Iris pigment epithelial cell (primary cell): ENCODE measurements at regions not wholly inside any gene's neighbourhood (a gene's known extent, or its start where the extent isn't known, plus 50 kb on each side); places are given as distances from the start of the nearest gene placed in this dataset.

Experiments
- DNase-seq: peaks from one replicate; pipeline ENCODE4 v3.0.0-alpha.2; 2011; ENCODE audit warnings: low read depth

DNA sequence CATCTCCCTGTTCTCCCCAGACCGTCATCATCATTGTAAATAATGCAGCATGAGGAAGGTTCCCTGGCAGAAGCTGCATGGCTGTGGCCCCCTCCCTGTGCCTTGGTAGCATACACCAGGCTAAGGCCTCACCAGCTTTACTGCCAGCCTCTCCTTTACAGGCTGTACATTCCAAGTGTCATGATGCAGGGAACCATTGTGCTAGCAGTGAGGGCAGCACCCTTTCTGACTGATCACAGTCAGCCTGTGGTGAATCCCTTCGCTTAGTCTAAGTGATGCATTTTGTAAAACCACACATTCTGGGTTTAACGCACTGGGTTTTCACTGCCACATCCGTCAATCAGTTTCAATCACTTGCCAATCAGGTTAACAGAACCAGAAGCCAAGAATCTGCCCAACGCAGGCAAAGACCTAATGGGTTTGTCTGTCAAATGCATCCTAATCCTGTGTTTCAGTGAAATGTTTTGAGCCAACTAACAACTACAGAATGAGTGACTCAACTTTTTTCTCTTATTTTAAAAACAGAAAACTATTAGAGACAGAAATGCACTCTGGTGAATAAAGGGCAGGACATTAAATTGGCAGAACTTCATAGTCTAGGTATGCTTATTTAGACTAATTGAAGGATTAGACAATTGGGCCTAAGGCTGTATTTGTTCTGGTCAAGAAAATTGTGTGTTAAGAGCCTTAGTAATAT lies 225.9 kb upstream of the DPH6 start:
- DNase-seq = no peak

DNA sequence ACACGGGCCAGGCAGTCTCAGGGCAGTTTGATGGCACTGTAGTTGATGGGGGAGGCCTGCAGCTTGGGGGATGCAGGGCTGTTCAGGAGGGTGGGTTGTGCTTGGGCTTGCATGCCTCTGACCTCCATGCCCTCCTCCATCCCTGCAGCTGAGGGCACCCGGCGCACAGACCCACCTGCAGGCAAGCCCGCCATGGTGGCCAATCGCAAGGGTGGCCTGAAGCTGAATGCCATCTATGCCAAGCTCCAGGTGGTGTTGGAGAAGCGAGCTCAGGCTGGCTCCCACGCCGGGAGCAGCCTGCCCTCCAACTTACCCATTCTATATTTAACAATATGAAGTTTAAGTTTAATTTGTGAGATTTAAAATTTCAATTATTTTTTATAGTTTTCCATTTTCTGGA lies 228.7 kb upstream of the DPH6 start:
- DNase-seq = no peak

DNA sequence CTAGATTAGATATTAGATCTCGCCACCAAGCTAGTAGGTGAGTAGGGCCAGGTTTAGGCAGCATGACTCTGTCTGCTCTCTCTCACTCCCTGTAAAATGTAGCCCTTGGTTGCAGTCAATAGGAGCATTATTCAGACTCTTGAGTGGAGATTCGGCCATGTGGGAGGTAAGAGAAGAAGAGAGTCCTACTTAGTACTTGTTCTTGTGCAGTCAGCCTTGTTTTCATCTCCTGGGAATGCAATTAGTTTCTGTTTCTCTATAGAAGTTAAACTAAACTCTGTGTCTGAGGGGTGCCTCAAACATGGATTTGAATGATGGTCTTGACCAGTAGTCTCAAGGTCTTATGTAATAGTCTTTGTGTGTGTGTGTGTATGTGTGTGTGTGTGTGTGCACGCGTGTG lies 229.5 kb upstream of the DPH6 start:
- no peak for DNase-seq

- no peak for DNase-seq
These were observed 231.1 kb upstream of the DPH6 start for GRCh38 chr15:35777061-35777460.

- no peak for DNase-seq
These were observed 237.2 kb upstream of the DPH6 start for GRCh38 chr15:35783203-35783602.

DNA sequence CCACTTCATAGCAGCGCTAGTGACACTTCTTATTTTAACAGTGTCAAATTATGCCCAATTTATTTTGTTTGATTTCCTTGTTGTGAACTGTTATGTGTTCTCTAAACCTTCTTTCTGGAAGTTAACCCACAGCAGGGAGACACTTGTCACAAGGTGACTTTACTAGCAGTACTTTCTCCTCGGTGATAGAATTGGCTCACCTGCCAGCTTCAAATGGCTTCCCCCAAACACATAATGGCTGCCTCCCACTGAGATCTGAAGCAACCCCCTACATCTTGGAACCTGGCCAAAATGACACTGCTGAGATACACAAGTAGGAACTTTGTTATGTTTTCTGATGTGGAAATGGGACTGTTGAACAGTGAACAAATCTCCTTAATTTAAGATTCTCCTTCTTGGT lies 238.8 kb upstream of the DPH6 start:
- DNase-seq = peak; percentile 14

DNA sequence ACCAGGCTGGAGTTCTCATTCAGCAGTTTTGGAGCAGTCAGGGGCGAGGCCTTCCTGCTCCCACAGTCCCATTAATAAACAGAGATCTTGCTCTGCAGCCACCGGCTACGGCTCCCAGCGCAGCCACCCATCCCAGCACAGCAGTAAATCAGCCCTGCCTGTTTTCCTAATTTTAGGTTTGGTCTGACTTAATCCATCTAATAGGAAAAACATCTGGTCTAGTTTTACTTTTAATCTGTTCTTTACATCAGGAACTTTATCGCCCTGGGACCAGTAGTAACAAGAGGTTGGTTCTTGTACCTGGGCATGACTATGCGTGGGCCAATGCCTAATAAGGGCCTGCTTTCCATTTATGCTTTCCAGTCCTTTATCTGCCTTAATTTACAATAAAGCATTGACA lies 264.0 kb upstream of the DPH6 start:
- no peak for DNase-seq

DNA sequence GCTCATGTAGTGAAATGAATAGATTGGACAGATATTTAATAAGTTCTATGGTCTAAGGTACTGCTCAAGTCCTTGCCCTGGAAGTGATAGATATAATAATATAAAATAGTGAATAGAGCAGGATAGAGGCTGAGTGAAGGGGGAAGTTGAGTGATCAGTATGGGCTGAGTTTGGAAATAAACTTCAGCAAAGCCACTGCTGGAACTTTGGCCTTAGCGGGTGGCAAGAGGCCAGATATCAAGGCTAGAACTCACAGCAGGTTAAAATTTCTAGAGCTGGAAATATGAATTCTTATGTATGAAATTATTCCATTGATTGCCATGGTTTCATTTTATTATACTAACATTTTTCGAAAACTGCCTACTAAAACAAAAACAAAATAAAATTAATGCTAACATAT lies 267.6 kb upstream of the DPH6 start:
- DNase-seq = no peak

DNA sequence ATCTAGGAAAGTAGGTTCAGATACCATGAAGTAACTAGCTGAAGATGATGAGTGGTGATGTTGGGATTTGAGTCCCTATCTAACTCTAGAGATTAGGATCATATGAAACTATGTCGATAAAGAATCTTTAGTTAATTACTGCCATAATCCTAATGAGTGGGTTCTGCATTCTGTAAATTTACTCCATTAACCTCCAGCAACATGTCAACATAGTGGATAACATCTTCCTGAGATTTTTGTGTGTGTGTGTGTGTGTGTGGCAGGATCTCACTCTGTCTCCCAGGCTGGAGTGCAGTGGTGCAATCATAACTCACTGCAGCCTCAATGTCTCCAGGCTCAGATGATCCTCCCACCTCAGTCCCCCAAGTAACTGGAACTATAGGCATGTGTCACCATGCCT lies 272.9 kb upstream of the DPH6 start:
- DNase-seq = no peak

DNA sequence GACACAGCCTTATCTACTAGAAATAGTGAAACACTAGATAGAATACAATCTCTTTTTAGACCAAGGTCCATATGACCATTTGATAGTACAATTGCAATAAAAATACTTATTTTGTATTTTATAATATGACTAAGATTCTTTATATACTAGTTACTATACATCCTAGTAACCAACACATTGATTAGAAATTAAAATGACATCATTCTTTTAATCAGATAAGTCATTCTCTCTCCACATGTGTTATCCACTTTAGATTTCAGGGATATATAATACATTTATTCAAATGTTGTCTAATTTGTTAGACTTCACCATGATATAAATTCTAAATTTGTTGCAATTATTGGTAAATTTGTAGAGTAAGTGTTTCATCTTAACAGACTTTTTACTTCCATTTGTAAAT lies 276.2 kb upstream of the DPH6 start:
- no peak for DNase-seq

- peak; percentile 60 for DNase-seq
These were observed 281.2 kb upstream of the DPH6 start for GRCh38 chr15:35827141-35827540.

DNA sequence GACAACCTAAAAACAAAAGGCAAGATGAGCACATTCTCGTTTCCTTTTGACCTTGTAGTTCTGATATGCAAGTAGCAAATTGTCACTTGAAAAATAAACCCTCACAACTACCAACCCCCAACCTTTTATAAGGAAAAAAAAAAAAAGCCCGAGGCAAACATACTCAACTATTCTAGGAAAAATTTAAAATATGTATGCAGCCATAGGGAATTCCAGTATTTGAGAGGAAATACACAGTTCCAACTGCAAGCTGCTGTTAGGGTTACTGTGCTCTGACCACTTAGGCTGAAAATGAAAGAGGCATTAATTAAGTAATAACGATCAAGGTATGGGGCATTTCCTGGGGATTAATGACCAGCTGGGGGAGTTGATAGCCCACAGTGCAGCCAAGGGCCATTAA lies 281.9 kb upstream of the DPH6 start:
- peak; percentile 9 for DNase-seq

DNA sequence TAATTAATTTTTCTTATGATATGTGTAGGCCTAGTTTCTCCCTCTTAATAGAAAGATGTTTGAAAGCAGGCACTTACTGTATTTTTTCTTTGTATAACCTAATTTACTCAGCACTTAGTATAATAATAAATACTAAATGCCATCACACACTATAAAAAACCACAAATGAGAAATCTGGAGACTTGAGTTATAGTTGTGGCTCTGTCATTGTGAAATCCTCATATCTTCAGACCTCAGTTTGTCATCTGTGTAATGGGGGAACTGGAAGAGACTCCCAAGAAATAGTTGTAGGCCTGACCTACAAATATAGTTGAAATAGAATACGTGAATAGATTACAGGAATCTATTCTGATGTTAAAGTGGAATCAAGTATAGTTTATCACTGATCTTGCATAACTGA lies 287.6 kb upstream of the DPH6 start:
- no peak for DNase-seq

DNA sequence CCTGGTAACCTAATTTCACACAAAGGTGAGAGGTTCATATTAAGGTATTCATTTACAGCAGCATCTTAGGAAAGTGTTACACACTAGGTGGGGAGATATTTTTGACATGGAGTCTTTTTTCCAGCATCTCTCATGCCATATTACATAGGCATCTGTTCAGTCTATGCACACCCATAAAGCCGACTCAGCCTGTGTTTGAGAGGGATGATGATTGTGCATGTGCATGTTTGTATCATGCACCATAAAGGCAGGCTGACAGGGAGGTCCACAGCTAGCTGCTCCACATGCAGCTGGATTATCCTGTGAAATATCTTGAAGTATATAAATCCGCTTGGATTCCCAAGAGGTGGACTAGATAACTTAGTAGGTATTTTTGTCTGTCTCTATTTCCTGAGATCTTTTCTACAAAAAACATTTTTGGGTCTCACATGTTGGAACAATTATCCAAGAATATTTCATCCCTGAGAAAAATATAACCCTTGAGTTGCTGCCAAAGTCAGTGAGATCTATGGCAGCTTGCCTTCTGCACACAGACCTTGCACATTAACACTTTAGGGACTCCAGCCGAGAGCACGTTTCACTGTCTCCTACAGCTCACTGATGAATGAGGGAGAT lies 288.4 kb upstream of the DPH6 start:
- no peak for DNase-seq

DNA sequence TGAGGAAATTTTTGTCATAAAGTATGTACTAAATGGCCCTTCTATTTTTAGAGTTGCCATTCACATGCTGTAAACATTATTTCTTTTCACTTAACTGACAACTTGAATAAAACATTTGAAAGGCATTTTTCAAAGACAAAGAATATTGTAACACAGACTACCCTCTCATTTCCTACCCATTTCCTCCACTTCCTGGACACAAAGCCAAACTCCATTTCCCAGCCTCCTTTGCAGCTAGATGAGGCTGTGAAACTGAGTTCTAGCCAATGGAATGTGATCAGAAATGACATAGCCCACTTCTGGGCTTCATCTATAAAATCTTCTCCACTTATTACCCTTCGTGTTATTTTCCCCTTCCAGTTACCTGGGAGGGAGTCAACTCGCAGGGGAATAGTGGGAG lies 288.9 kb upstream of the DPH6 start:
- DNase-seq = no peak

GRCh38 chr15:35838424-35839111 lies 292.6 kb upstream of the DPH6 start:
- no peak for DNase-seq

- no peak for DNase-seq
These were observed 296.7 kb upstream of the DPH6 start for GRCh38 chr15:35842631-35843030.

GRCh38 chr15:35843498-35843897 lies 297.5 kb upstream of the DPH6 start:
- no peak for DNase-seq

DNA sequence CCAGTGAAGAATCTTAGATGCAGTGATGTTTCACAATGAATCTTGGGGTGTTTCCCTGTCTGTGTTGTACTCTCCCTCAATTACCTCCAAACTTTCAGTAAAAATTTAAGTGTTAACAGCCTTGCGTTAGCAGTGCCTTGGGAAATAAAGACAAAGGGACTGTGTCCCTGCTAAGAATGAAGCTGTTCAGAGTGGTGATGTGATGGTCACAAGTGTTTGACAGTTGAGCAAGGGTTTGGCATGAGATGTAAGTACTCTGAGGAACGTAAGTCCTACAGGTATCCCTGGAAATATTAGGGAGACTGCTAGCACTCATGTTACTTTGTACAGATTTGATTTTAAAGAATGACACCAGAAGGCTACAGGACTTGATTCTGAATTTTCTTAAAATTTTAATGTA lies 304.3 kb upstream of the DPH6 start:
- no peak for DNase-seq

- peak; percentile 48 for DNase-seq
These were observed 305.5 kb upstream of the DPH6 start for GRCh38 chr15:35851491-35851890.

DNA sequence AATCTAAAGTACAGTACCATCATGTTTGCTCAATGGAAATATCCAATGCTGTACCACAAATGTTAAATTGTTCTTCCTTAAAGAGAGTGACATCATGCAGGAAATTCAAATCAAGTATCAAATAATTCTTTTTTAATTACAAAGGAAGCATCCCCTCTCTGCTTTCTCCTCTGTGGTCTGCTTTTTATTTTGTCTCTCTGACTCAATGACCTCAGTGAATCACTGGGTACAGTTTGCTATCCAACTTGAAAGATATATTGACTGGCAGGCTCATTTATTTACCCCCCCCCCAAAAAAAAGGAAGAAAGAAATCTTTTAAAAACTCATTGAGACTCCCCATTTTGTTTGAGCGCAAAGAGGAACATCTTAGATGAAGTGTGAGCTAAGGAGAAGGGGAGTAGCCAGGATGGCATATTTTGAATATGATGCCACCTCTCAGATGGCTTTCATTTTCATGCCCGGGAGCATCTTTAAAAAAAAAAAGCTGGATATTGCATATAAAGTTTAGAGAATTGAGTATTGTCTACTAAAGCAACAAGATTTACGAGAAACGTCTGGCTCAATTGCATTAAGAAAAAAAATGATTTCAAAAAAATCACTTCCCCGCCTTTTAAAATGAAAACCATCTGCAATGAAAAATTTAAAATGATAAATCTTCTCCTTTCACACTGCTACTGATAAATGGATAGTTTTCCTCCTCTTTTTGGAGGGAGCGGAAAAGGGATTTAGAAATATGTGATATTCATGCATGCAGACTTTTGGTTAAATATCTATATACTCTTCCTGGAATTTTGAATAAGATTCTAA lies 307.1 kb upstream of the DPH6 start:
- no peak for DNase-seq

DNA sequence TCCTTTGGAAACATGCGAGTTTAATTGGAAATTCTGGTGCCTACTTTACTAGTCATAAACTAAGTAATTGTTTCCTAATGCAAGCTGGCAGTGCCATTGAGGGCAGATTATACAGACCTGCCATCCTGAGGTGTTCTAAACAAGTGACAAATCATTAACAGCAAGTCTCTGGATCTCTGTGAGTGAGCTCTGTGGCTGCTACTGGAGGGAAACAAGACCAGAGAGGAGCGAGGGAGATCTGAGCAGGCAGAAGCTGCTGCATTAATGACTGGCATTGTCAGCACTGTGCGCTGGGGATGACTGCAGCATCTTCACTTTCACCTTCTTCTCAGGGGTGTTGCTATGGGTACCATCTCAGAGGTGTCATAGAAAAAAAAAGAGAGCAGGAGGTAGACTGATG lies 308.4 kb upstream of the DPH6 start:
- no peak for DNase-seq
